IPS-15b (cell line): ENCODE measurements at regions not wholly inside any gene's neighbourhood (a gene's known extent, or its start where the extent isn't known, plus 50 kb on each side); places are given as distances from the start of the nearest gene placed in this dataset.

Experiments
- H3K27me3 ChIP-seq: one replicate; pipeline ENCODE4 v1.6.1; 2013; ENCODE audit warnings: low read length; ENCODE audit not compliant: control insufficient read depth, insufficient read depth
- H3K36me3 ChIP-seq: one replicate; pipeline ENCODE4 v1.6.1; 2013; ENCODE audit warnings: low read length; ENCODE audit not compliant: control insufficient read depth, insufficient read depth
- H3K4me1 ChIP-seq: one replicate; pipeline ENCODE4 v1.6.1; 2013; ENCODE audit warnings: mild to moderate bottlenecking, low read length; ENCODE audit not compliant: control insufficient read depth, insufficient read depth
- H3K4me3 ChIP-seq: one replicate; pipeline ENCODE4 v1.5.1; 2013; ENCODE audit warnings: low read depth, low read length
- H3K9ac ChIP-seq: one replicate; pipeline ENCODE4 v1.6.1; 2013; ENCODE audit warnings: low read depth, mild to moderate bottlenecking, low read length
- H3K9me3 ChIP-seq: one replicate; pipeline ENCODE4 v1.6.1; 2013; ENCODE audit warnings: mild to moderate bottlenecking, low read length; ENCODE audit not compliant: control insufficient read depth, insufficient read depth

GRCh38 chr9:106580546-106580945, 282.4 kb upstream of the ZNF462 start:
- no peak overlapping the region for H3K9ac ChIP-seq
- H3K9me3 ChIP-seq = no peaks in the 10 kb centered on the region
- H3K4me3 ChIP-seq = no peak overlapping the region
- no peaks in the 10 kb centered on the region for H3K36me3 ChIP-seq
- no peaks in the 10 kb centered on the region for H3K27me3 ChIP-seq
- H3K4me1 ChIP-seq = no peaks in the 10 kb centered on the region

GRCh38 chr9:106581973-106582372, 281.0 kb upstream of the ZNF462 start:
- no peak overlapping the region for H3K4me3 ChIP-seq
- no peak overlapping the region for H3K9ac ChIP-seq
- H3K4me1 ChIP-seq = no peaks in the 10 kb centered on the region
- no peaks in the 10 kb centered on the region for H3K36me3 ChIP-seq
- no peaks in the 10 kb centered on the region for H3K9me3 ChIP-seq
- H3K27me3 ChIP-seq = no peaks in the 10 kb centered on the region

GRCh38 chr9:106583751-106584150, 279.2 kb upstream of the ZNF462 start:
- no peaks in the 10 kb centered on the region for H3K4me1 ChIP-seq
- H3K9ac ChIP-seq = no peak overlapping the region
- H3K4me3 ChIP-seq = no peak overlapping the region
- no peaks in the 10 kb centered on the region for H3K36me3 ChIP-seq
- no peaks in the 10 kb centered on the region for H3K9me3 ChIP-seq
- no peaks in the 10 kb centered on the region for H3K27me3 ChIP-seq

- H3K36me3 ChIP-seq = no peaks in the 10 kb centered on the region
- no peak overlapping the region for H3K9ac ChIP-seq
These were observed 275.9 kb upstream of the ZNF462 start for GRCh38 chr9:106587042-106587441.

GRCh38 chr9:106588626-106589025, 274.3 kb upstream of the ZNF462 start:
- H3K27me3 ChIP-seq = no peaks in the 10 kb centered on the region
- no peaks in the 10 kb centered on the region for H3K36me3 ChIP-seq
- H3K9me3 ChIP-seq = no peaks in the 10 kb centered on the region
- H3K4me3 ChIP-seq = no peak overlapping the region
- H3K9ac ChIP-seq = no peak overlapping the region
- no peaks in the 10 kb centered on the region for H3K4me1 ChIP-seq

More at GRCh38 chr9:106587042-106587441, 275.9 kb upstream of the ZNF462 start:
- H3K4me3 ChIP-seq = no peak overlapping the region
- no peaks in the 10 kb centered on the region for H3K9me3 ChIP-seq
- no peaks in the 10 kb centered on the region for H3K4me1 ChIP-seq
- no peaks in the 10 kb centered on the region for H3K27me3 ChIP-seq

- Histone ChIP-seq H3K9me3 (no peaks in the 10 kb centered on the region), H3K9ac (no peak overlapping the region), H3K4me1 (no peaks in the 10 kb centered on the region), H3K36me3 (no peaks in the 10 kb centered on the region), H3K4me3 (no peak overlapping the region), H3K27me3 (no peaks in the 10 kb centered on the region)
These were observed 272.0 kb upstream of the ZNF462 start for GRCh38 chr9:106590759-106591505.

- no peak overlapping the region for H3K4me3 ChIP-seq
- H3K36me3 ChIP-seq = no peaks in the 10 kb centered on the region
- no peak overlapping the region for H3K9ac ChIP-seq
- H3K27me3 ChIP-seq = no peaks in the 10 kb centered on the region
- H3K4me1 ChIP-seq = no peaks in the 10 kb centered on the region
- H3K9me3 ChIP-seq = no peaks in the 10 kb centered on the region
These were observed 269.8 kb upstream of the ZNF462 start for GRCh38 chr9:106593201-106593600.

- H3K36me3 ChIP-seq = no peaks in the 10 kb centered on the region
- no peak overlapping the region for H3K4me3 ChIP-seq
- H3K9me3 ChIP-seq = no peaks in the 10 kb centered on the region
- H3K27me3 ChIP-seq = no peaks in the 10 kb centered on the region
- no peak overlapping the region for H3K9ac ChIP-seq
- no peaks in the 10 kb centered on the region for H3K4me1 ChIP-seq
These were observed 266.0 kb upstream of the ZNF462 start for GRCh38 chr9:106596984-106597383.

- Histone ChIP-seq H3K27me3 (no peaks in the 10 kb centered on the region), H3K4me3 (no peak overlapping the region), H3K36me3 (no peaks in the 10 kb centered on the region), H3K4me1 (no peaks in the 10 kb centered on the region), H3K9ac (no peak overlapping the region), H3K9me3 (no peaks in the 10 kb centered on the region)
These were observed 261.9 kb upstream of the ZNF462 start for GRCh38 chr9:106600955-106601560.

- Histone ChIP-seq H3K4me3 (no peak overlapping the region), H3K9me3 (no peaks in the 10 kb centered on the region), H3K27me3 (no peaks in the 10 kb centered on the region), H3K9ac (no peak overlapping the region), H3K4me1 (no peaks in the 10 kb centered on the region), H3K36me3 (no peaks in the 10 kb centered on the region)
These were observed 260.6 kb upstream of the ZNF462 start for GRCh38 chr9:106602344-106602743.

- H3K4me1 ChIP-seq = peaks cover 4% of the 10 kb centered on the region
- no peaks in the 10 kb centered on the region for H3K9me3 ChIP-seq
- H3K27me3 ChIP-seq = no peaks in the 10 kb centered on the region
- H3K9ac ChIP-seq = no peak overlapping the region
- no peak overlapping the region for H3K4me3 ChIP-seq
- H3K36me3 ChIP-seq = no peaks in the 10 kb centered on the region
These were observed 249.7 kb upstream of the ZNF462 start for GRCh38 chr9:106613250-106613737.
